Stimulated activated CD4-positive, alpha-beta T cell treated with anti-CD3 and anti-CD28 coated beads, Interleukin-15, amount 100 ng/mL, for 1 hour (primary cell): ENCODE measurements at regions not wholly inside any gene's neighbourhood (a gene's known extent, or its start where the extent isn't known, plus 50 kb on each side); places are given as distances from the start of the nearest gene placed in this dataset.

Experiments used
- DNase-seq, 2 donors: peaks; one replicate each; pipeline ENCODE4 v3.0.0-alpha.2; 2020; ENCODE audit warnings: low read depth in 1 of 2, low spot score in 1 of 2

DNA sequence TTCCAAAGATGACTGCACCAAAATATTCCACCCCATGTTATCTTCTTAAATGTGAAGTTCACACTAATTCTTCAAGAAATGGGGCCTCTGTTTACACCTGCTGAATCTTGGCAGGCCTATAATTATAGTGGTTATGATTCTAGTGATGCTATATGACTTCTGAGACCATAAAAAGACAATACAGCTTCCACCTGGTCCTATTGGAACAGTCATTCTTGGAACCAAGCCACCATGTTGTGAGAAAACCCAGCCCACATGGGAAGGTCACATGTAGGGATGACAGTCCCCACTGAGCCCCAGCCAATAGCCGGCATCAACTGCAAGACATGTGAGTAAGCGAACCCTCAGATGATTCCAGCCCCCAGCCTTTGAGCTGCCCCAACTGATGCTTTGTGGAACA is 587.5 kb downstream of the MID1IP1 start:
- DNase-seq: no peak

DNA sequence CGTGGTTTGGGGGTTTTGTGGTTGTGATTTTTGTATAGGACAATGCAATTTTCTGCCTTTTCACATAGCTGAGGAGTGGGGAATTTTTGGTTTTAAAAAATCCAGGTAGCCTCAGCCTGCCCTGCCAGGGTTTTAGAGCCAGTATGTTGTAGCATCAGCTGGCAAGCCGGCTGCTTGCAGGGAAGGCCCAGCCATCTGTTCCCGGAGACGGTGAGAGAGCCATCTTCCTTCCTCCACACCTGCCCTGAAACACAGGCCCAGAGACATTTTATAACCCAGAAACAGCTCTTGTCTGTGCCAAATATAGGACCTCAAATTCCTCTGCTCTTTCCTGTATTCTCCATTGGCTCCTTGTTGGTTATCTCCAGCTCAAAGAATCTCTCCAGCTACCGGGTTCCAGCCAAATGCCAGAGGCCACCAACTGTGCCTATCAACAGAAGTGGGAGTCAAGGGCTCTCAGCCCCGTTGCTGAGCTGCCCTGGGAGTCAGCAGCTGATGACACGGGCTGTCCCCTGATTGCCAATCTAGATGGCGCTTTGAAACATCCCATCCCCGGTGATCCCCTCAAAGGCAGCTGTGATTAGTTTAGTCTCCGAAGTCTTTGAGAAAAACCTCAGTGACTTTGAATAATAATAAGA is 595.2 kb downstream of the MID1IP1 start:
- no peak for DNase-seq

DNA sequence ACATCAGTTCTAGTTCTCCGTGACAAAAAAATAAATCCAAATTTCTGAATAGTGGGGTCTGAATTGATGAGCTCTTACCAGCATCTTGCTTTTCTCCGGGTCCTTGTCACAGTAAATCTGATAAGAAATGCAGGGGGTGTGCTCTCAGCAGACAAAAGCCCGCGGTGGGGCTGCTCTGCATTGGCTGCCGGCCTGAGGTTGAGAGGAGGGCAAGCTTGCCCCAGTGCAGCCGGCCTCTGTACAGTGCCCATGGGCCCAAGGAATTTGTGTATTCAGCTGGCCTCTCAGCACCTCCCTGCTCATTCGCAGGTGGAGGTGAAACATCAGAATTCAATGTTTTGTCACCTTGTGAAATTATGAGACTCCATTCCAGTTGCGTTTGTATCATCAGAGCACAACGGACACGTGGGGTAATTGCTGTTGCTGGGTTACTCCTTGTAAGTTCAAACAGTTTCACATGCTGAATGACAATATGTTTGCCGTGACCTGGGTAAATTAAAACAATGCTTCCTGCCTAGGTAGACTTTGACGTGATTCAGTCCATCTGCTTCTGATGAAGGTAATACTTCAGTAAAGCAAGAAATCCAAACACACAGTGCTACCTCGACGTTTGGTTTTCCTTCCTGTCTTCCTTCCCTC is 596.4 kb downstream of the MID1IP1 start:
- no peak for DNase-seq

DNA sequence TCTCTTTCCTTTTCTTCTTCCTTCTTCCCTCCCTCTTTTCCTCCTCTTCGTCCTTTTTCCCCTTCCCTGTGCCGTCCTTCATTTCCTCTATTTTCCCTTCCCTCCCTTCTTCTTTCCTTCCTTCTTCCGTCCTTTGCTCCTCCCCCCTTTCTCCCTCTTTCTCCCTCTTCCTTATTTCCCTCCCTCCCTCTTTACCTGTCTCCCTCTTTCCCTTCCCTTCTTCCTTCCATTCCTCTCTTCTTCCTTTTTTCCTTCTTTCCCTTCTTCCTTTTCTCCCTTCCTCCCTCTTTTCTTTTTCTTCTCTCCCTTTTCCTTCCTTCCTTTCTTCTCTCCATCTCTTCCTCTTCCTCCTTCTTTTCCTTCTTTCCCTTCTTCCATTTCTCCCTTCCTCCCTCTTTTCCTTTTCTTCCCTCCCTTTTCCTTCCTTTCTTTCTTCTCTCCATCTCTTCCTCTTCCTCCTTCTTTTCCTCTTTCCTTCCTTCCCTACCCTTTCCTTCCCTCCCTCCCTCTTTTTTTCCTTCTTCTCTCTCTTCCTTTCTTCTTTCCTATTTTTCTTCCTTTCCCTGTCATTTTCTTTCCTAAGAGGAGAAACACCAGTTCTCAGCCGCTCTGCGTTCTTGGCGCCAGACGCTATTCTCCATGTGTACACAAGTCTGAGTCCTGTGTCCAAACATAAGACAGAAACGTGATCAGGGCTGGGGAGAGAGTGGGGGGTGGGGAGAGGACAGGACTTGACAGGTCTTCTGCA is 597.1 kb downstream of the MID1IP1 start:
- no peak for DNase-seq

DNA sequence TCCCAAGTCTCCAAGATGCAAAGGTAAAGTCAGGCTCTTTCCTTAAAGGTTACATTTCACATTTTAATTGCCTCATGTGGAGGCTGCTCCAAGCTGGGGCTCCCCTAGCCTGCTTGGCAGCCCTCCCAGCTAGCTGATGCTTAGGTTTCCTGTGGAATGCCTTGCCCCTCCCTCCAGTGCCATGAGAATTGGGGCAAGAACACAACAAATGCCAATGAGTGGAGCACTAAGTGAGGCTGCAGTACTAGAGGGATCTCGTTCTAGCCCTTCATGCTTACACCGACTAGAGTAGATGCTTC is 597.7 kb downstream of the MID1IP1 start:
- DNase-seq: no peak

DNA sequence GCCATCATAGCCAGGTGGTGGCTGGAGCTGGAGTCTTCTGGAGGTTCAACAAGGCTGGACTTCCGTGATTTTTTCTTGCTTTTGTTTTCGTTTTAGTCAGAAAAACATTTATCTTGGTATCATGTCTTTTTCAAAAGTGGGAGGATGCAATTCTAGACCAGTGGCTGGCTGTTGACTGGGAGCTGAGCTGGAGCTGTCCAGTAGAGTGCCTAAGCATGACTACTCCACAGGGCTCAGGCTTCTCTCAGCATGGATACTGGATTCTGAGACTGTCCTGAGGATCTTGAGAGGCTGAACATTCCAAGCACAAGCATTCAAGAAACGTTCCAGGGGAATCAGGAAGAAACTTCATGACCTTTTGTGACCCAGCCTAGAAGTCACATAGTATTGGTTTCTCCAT is 598.1 kb downstream of the MID1IP1 start:
- no peak for DNase-seq

DNA sequence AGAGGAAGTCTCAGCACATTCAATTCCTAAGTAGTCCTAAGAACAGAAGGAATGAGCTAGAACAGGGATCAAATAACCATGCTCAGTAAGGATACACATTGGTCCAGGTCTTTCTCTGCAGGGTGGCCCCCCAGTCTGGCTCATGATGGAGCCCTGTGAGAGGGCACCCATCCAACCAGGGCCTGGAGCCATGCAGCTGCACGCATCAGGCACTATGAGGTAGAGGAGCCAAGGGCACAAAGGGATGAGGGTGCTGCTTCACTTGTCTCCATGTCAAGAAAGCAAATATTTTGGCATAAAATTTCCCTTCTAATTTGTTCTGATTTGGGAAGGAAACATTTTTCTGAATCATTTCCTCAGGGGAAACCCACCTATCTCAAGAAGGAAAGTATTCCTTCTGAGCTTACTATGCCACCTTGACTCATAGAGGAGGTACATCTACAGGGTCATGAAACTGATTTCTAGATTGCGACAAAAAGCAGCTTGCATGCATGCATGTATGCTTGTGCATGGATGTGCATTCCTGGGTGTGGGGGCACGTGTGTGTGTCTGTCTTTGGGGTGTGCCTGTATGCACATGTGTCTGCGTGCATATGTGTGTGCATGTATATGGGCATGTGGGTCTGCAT is 600.3 kb downstream of the MID1IP1 start:
- no peak for DNase-seq

DNA sequence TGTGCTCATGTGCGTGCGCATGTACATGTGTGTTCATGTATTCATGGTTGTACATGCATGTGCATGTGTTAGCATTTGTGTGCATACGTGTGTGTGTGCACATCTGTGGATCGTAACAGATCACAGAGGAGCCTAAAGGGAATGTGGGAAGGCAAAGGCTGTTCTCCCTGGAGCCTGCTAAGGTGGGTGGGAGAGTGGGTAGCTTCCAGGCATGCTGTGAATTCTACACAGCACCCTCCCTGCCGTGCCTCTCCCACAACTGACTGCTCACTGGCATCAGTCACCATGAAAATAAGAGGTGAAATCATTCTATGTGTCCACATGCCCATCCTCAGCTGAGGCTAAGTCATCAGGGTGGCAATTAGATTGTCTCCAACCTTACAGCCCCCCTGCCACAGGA is 600.9 kb downstream of the MID1IP1 start:
- no peak for DNase-seq

DNA sequence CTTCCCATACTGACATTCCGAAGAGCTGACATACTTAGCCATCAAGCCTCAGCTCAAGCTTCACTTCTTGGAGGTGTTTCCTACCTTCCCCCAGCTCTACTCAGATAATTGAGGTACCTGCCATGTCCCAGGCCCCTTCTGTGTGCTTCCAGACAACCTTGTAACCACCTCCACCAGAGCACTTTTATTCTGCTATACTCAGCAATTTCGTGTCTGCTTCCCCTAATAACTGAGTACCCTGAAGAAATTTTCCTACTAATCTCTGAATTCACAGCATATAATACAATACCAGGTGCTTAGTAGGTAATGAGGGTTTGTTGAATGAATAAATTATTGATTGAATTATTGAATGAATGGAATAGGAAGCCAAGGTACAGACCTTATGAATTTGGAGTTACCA is 605.5 kb downstream of the MID1IP1 start:
- no peak for DNase-seq

DNA sequence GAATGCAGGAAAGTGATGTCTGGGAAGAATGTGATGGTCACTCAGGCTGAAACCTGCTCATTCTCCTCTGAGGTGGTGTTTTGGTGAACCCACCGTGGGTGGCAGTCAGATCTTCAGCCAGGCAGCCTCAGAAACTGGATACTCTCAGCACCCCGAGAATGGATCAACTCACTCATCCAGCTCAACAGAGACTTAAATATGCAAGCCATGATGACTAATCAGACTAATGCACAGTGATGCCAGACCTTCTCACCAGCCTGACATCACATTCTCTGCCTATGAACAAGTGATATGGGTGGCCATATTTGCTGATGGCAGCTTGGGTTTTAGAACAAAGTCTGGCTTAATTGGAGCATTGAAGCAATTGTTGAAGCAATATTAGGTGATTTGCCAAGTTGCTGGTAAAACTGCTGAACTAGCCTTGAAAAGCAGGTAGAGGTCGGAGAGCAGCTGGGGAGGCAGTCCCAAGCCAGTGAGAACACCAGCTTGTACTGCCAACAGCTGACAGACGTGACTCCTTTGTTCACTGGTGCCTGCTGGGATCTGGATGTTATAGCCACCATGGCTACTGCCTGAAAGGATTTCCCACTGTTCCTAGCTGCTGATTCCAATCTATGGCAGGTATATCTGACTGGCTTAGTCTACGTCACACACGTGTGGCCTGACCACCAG is 608.1 kb downstream of the MID1IP1 start:
- DNase-seq: no peak

DNA sequence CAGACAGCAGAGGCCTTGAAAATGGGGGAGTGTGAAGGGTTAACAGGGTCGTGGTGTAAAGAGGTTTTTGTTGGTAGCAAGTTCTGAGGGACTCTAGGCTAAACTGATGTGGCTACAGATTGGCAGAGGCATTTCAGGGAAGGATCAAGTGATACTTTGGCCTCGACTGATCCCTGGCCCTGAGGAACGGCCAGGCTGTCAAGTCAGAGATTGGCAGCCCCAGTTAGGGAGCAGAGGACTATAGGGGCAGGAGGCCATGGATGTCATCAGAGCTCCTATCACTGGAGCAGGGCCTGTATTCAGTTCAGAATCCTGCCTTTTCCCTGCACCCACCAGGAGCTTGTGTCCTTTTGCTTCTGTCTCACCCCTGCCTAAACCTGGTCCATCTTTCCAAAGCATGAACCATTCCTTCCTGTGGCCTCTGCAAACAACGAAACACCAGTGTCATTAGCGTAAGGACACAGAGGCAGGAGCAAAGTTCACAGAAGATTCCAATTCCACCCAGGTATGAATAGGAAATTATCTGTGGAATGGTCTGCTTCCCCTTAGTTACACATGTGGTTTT is 613.1 kb downstream of the MID1IP1 start:
- DNase-seq: no peak

DNA sequence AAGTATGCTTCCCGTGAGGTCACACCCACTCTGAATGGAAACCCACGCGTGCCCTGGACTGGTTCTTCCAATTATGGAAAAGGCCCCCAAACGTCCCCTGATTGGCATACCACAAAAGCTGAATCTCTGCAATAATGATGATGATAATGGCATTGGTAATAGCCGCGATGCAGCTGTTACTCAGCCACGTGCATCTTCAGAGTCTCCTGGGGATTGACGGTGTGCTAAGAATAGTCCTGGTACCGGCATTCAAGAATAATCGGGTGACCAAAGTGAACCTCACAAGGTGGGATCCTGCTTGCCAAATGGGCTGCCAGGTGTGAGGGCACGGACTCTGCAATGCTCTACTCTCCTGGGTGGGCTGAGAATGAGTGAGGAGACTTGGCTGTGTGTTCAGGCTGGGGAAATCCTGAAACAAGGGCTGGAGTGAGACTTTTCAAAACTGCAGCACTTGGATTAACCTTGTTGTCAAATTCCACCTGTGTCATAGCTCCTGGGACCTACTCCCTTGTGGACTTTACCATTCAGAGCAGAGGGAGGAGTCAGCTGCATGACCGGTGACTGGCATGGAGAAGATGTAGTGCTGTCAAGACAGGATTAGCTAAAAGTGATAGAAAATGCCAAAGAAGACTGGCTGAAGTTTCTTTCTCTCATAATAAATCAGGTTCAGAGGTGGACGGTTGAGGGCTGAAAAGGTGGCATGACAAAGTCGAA is 615.4 kb downstream of the MID1IP1 start:
- DNase-seq: no peak

DNA sequence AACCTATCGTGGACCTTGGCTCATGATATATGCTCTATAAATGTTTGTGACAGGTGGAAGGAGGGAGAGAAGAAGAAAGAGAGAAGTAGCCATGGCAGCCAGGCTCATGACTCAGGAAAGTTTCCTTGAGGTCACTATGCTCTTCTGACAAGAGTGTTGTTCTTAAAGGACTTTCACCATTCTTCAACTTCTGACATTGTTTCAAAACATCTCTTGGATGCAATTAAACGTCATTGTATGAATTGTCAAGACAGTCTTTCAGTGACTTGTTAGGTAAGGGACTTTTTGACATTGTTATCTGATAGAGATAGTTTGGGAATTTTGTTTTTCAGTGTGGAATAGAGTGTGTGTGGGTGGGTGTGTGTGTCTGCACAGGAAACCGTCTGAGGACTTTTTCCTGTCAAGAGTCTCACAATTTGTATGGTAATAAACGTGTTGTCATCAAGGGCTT is 617.0 kb downstream of the MID1IP1 start:
- DNase-seq: no peak

DNA sequence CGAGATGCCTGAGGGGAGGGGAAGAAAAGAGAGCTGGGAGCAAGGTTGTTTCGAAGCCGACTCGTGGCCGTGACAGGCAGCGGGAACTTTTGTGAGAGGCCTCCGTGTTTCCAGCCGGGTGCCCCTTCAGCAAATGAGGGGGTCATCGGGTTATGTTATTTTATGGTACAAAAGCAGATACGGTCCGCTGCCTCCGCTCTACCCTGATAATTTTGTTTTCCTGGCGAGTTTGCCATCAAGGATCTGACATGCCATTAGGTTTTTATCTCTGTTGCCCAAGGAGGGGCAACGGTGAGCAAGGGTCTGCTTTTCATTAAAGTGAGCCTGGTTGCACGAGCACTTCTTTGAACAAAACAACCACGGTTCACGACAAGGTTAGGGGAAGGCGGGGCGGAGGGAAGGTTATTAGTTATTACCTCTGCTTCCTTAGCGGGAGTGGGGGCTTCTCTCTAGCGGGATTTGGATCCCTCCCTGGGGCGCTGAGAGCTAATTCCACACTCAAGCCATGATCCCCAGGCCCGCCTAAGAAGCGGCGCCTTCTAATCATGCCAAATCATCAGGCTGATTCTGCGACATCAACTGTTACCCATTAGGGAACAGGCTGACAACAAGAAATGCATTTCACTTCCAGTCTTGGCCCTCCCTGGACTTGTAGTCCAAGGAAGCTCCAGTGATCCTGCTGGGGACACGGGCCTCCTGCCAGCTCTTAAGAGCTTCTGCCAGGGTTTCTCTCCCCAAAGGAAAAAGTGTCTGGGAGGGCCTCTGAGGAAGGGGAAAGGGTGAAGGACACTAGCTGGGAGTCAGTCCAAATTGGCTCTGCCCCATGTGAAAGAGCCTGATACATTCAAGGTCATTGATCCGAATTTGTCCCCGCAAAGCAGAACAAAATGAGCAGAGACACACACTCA is 617.7 kb downstream of the MID1IP1 start:
- DNase-seq: no peak

DNA sequence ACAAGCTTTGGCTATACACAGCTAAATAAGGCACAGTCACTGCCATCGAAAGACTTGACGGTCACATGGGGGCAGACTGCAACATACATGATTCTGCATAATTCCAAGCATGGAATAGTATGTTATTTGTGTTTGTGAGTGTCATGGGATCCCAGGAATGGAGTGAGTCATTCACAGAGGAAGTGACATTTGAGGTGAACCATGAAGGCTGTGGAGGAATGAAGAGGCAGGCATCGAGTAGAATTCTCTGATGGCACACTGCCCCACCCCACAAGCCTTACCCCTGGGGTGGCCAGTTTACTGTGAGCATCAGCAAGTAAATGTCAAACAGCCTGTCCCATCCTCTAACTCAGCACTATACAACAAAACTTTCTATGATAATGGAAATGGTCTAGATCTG is 619.7 kb downstream of the MID1IP1 start:
- DNase-seq: no peak

DNA sequence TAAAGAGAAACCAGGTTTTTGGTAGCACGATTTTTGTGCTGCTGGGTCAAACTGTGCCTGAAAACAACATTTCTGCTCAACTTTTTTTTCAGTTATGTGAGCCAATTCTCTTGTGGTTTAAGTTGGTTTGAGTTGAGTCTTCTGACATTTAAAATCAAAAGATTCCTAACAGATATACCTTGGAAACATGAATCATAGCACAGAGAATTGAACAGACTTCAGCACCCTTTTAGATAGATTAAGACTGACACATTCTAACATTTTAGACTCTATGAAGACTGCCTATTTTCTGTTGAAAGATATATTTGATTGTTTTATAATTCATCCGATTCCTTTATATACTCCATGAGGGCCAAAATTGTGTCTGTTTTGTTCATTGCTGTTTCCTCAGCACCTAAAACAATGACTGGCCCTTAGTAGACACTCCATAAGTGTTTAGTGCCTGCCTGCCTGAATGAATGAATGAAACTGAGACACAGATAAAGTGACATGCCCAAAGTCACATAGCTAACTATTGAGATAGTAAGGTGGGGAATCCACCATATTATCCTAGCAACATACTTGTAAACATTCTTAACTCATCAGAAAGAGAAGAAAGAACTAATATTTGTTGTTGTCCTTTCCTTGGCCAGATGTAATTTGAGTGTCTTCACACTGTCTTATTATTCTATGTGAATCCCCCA is 624.0 kb downstream of the MID1IP1 start:
- no peak for DNase-seq

DNA sequence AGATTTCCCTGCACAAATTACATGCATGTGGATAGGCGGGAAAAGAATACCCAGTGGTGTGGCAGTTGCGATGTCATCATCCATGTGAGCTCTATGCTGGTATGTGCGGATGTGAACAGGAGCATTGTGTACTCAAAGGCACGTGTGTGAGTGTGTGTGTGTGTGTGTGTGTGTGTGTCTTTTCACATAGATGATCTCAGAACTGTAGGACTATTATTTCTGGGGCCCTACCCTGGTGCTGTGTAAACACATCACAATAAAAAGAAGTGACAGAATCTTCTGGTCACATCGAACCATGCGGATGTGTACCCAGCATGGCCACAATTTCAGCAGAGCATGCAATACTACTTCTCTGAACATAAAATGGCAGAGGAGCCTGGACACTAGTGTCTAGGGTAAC is 624.8 kb downstream of the MID1IP1 start:
- DNase-seq: no peak

DNA sequence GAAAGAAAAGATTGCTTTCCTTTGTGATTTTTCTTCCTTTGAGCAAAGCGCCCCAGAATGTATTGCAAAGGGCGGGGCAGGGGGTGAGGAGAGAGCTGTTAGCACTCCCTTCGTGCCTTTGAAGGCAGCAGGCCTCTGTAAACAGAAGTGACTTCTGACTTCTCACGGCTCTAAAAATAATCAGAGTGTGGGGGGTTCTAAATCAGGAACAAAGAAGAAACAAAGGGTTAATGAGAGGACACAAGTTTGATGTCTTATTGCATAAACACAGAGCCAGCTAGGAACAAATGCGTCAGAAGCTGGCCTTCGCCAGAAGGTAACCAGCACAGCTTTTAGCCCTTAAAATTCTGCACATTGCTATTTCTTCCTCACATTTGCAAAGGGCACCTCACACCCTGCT is 626.2 kb downstream of the MID1IP1 start:
- no peak for DNase-seq

DNA sequence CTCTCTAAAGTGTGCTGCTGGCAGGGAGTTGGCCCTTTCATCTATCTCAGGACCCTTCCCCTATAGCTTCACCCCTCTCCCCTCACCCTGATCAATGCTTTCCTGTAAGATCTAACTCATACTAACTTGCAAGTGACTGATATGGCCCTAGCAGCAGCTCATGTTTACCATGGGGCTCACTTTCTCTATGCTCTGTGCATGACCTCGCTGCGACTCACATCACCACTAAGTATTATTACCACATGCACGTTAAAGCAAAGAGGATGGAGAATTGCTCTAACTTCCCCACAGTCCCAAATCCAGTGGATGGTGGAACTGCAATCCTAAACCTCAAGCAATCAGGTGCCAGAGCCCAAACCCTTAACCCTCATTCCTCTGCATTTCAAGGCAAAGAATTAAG is 626.6 kb downstream of the MID1IP1 start:
- DNase-seq: peak in 1 of 2 donors; percentile 16
